WTC11 (cell line): ENCODE measurements at regions not wholly inside any gene's neighbourhood (a gene's known extent, or its start where the extent isn't known, plus 50 kb on each side); places are given as distances from the start of the nearest gene placed in this dataset.

Experiments used
- ATAC-seq: fragments of 200-7000 bp; cut with Tn5 transposase; 2 replicates; pipeline ENCODE4 v1.10.0; 2021; ENCODE audit warnings: mild to moderate bottlenecking, moderate library complexity
- CTCF ChIA-PET: fragments of 300-600 bp; sonication (Branson Sonifier 250); formaldehyde crosslinking; loops from one replicate; lab custom pipeline; 2021; ENCODE audit warnings: antibody characterized with exemption; lab: Charles Lee
- POLR2A ChIA-PET: fragments of 350-600 bp; sonication (Branson Sonifier 250); formaldehyde crosslinking; loops from one replicate; lab custom pipeline; 2021; ENCODE audit warnings: antibody characterized with exemption; lab: Charles Lee
- DNase-seq: peaks from one replicate; pipeline ENCODE4 v3.0.0; 2021; ENCODE audit warnings: low spot score
- H3K27ac Mint-ChIP-seq: 2 replicates; pipeline ENCODE4 v1.8.0; 2021; ENCODE audit warnings: mixed read lengths
- H3K27me3 Mint-ChIP-seq: 2 replicates; pipeline ENCODE4 v1.8.0; 2021; ENCODE audit warnings: low read depth, mild to moderate bottlenecking, moderate library complexity, mixed read lengths
- H3K36me3 Mint-ChIP-seq: 2 replicates; pipeline ENCODE4 v1.8.0; 2021; ENCODE audit warnings: mixed read lengths
- H3K4me1 Mint-ChIP-seq: 2 replicates; pipeline ENCODE4 v1.8.0; 2022; ENCODE audit warnings: mixed read lengths
- H3K4me3 Mint-ChIP-seq: 2 replicates; pipeline ENCODE4 v1.8.0; 2021; ENCODE audit warnings: mild to moderate bottlenecking, moderate library complexity, mixed read lengths
- H3K9me3 Mint-ChIP-seq: 2 replicates; pipeline ENCODE4 v1.8.0; 2021; ENCODE audit warnings: mixed read lengths
- ATF3 ChIP-seq: sonication (generic); formaldehyde crosslinking; conservative IDR thresholded peaks from 2 replicates; pipeline ENCODE4 v1.8.1; 2022; ENCODE audit warnings: mild to moderate bottlenecking, missing genetic modification reagents
- E2F4 ChIP-seq: sonication (generic); formaldehyde crosslinking; IDR thresholded peaks from 2 replicates; pipeline ENCODE4 v1.8.1; 2022; ENCODE audit warnings: low read depth, mild to moderate bottlenecking, moderate library complexity, missing genetic modification reagents, borderline replicate concordance
- ELF4 ChIP-seq: sonication (generic); formaldehyde crosslinking; IDR thresholded peaks from 2 replicates; pipeline ENCODE4 v1.8.1; 2022; ENCODE audit warnings: low read depth, mild to moderate bottlenecking, moderate library complexity, missing genetic modification reagents
- EMX1 ChIP-seq: fragments of 250-450 bp; sonication (Bioruptor Pico); IDR thresholded peaks from 2 replicates; pipeline ENCODE4 v1.8.0; 2021; ENCODE audit warnings: mild to moderate bottlenecking
- ESRRA ChIP-seq: sonication (generic); formaldehyde crosslinking; IDR thresholded peaks from 2 replicates; pipeline ENCODE4 v1.8.1; 2022; ENCODE audit warnings: mild to moderate bottlenecking, missing genetic modification reagents, borderline replicate concordance
- FOXJ3 ChIP-seq: sonication (generic); formaldehyde crosslinking; IDR thresholded peaks from 2 replicates; pipeline ENCODE4 v1.9.0; 2021; ENCODE audit warnings: missing genetic modification reagents, mild to moderate bottlenecking, borderline replicate concordance
- GRHL2 ChIP-seq: fragments of 250-450 bp; sonication (Bioruptor Pico); IDR thresholded peaks from 2 replicates; pipeline ENCODE4 v1.8.0; 2022; ENCODE audit warnings: mild to moderate bottlenecking, moderate library complexity; ENCODE audit not compliant: insufficient replicate concordance, severe bottlenecking
- HMGA2 ChIP-seq: fragments of 250-450 bp; sonication (Bioruptor Pico); IDR thresholded peaks from 2 replicates; pipeline ENCODE4 v1.4.0; 2021; ENCODE audit warnings: mild to moderate bottlenecking, moderate library complexity
- IRF2 ChIP-seq: sonication (generic); formaldehyde crosslinking; IDR thresholded peaks from 2 replicates; pipeline ENCODE4 v1.8.0; 2022; ENCODE audit warnings: low read depth, missing genetic modification reagents, borderline replicate concordance
- KAT7 ChIP-seq: sonication (generic); formaldehyde crosslinking; IDR thresholded peaks from 2 replicates; pipeline ENCODE4 v1.8.1; 2023; ENCODE audit warnings: missing genetic modification reagents, mild to moderate bottlenecking, borderline replicate concordance
- MLX ChIP-seq: sonication (generic); formaldehyde crosslinking; IDR thresholded peaks from 2 replicates; pipeline ENCODE4 v1.8.1; 2023; ENCODE audit warnings: mild to moderate bottlenecking, missing genetic modification reagents, moderate library complexity
- MYBL2 ChIP-seq: sonication (generic); formaldehyde crosslinking; IDR thresholded peaks from 2 replicates; pipeline ENCODE4 v1.8.1; 2023; ENCODE audit warnings: mild to moderate bottlenecking, moderate library complexity, missing genetic modification reagents
- NFE2L1 ChIP-seq: sonication (generic); formaldehyde crosslinking; IDR thresholded peaks from 2 replicates; pipeline ENCODE4 v1.8.1; 2023; ENCODE audit warnings: missing genetic modification reagents
- NR1H2 ChIP-seq: sonication (generic); formaldehyde crosslinking; IDR thresholded peaks from 2 replicates; pipeline ENCODE4 v1.9.0; 2021; ENCODE audit warnings: mild to moderate bottlenecking, moderate library complexity, missing genetic modification reagents
- NR3C1 ChIP-seq: sonication (generic); formaldehyde crosslinking; conservative IDR thresholded peaks from 2 replicates; pipeline ENCODE4 v1.8.1; 2023; ENCODE audit warnings: low read depth, mild to moderate bottlenecking, missing genetic modification reagents
- PRRX2 ChIP-seq: fragments of 250-450 bp; sonication (Bioruptor Pico); IDR thresholded peaks from 2 replicates; pipeline ENCODE4 v1.8.0; 2021; ENCODE audit warnings: mild to moderate bottlenecking
- RELA ChIP-seq: sonication (generic); formaldehyde crosslinking; IDR thresholded peaks from 2 replicates; pipeline ENCODE4 v1.8.1; 2022; ENCODE audit warnings: missing genetic modification reagents, mild to moderate bottlenecking, borderline replicate concordance
- RORB ChIP-seq: fragments of 250-450 bp; sonication (Bioruptor Pico); IDR thresholded peaks from 2 replicates; pipeline ENCODE4 v1.9.0; 2021; ENCODE audit warnings: mild to moderate bottlenecking
- SMAD4 ChIP-seq: sonication (generic); formaldehyde crosslinking; IDR thresholded peaks from 2 replicates; pipeline ENCODE4 v1.8.0; 2022; ENCODE audit warnings: mild to moderate bottlenecking, missing genetic modification reagents
- TEAD1 ChIP-seq: sonication (generic); formaldehyde crosslinking; IDR thresholded peaks from 2 replicates; pipeline ENCODE4 v1.8.0; 2022; ENCODE audit warnings: mild to moderate bottlenecking, missing genetic modification reagents
- ZNF263 ChIP-seq: sonication (generic); formaldehyde crosslinking; IDR thresholded peaks from 2 replicates; pipeline ENCODE4 v1.8.1; 2022; ENCODE audit warnings: low read depth, mild to moderate bottlenecking, moderate library complexity, missing genetic modification reagents
- ZNF317 ChIP-seq: sonication (generic); formaldehyde crosslinking; IDR thresholded peaks from 2 replicates; pipeline ENCODE4 v1.8.1; 2023; ENCODE audit warnings: low read depth, mild to moderate bottlenecking, moderate library complexity, missing genetic modification reagents, borderline replicate concordance
- ZNF396 ChIP-seq: fragments of 250-450 bp; sonication (Bioruptor Pico); IDR thresholded peaks from 2 replicates; pipeline ENCODE4 v1.8.0; 2021; ENCODE audit warnings: mild to moderate bottlenecking, moderate library complexity, borderline replicate concordance
- ZNF416 ChIP-seq: fragments of 250-450 bp; sonication (Bioruptor Pico); IDR thresholded peaks from 2 replicates; pipeline ENCODE4 v1.9.0; 2021; ENCODE audit warnings: mild to moderate bottlenecking, inconsistent platforms
- ZNF423 ChIP-seq: fragments of 250-450 bp; sonication (Bioruptor Pico); IDR thresholded peaks from 2 replicates; pipeline ENCODE4 v2.1.2; 2022; ENCODE audit warnings: mild to moderate bottlenecking, moderate library complexity
- TF ChIP-seq, protein P1 (sequence below): sonication (generic); formaldehyde crosslinking; IDR thresholded peaks from 2 replicates; pipeline ENCODE4 v1.8.0; 2022; ENCODE audit warnings: mild to moderate bottlenecking, missing genetic modification reagents
- TF ChIP-seq, protein P2 (sequence below): sonication (generic); formaldehyde crosslinking; conservative IDR thresholded peaks from 2 replicates; pipeline ENCODE4 v1.8.1; 2023; ENCODE audit warnings: mild to moderate bottlenecking, low read depth, missing genetic modification reagents, moderate library complexity
- TF ChIP-seq, protein P3 (sequence below): sonication (generic); formaldehyde crosslinking; IDR thresholded peaks from 2 replicates; pipeline ENCODE4 v1.8.1; 2023; ENCODE audit warnings: mild to moderate bottlenecking, missing genetic modification reagents

DNA sequence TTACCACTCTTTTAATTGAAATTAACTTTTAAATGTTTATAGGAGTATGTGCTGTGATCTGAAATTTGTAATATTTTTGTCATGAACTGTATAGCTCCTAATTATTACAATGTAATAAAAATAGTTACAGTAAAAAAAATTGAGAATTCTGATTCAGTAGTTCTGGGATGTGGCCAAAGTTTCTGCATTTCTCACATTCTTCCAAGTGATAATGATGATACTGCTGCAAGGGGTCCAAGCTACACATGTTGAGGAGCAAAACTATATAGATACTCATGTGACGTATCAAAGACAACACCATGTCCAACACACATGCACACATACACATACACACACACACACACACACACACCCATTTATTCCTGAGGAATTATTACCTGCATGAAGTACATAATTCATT lies 71.0 kb upstream of the FAM83B start (continued):
- TF ChIP-seq PRRX2 (CRISPR knock-in tag) = no peak
- TF ChIP-seq HMGA2 = no peak
- no peak for TF ChIP-seq NR1H2 (CRISPR knock-in tag)
- no peak for TF ChIP-seq SMAD4 (CRISPR knock-in tag)
- no peak for TF ChIP-seq NFE2L1 (CRISPR knock-in tag)
- TF ChIP-seq ATF3 (CRISPR knock-in tag) = no peak
- no peak for TF ChIP-seq MYBL2 (CRISPR knock-in tag)
- TF ChIP-seq TEAD1 (CRISPR knock-in tag) = no peak
- no peak for TF ChIP-seq FOXJ3 (CRISPR knock-in tag)
- TF ChIP-seq ELF4 (CRISPR knock-in tag) = no peak
- TF ChIP-seq, protein P1, sequence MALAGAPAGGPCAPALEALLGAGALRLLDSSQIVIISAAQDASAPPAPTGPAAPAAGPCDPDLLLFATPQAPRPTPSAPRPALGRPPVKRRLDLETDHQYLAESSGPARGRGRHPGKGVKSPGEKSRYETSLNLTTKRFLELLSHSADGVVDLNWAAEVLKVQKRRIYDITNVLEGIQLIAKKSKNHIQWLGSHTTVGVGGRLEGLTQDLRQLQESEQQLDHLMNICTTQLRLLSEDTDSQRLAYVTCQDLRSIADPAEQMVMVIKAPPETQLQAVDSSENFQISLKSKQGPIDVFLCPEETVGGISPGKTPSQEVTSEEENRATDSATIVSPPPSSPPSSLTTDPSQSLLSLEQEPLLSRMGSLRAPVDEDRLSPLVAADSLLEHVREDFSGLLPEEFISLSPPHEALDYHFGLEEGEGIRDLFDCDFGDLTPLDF = no peak

- no peak for TF ChIP-seq RELA
- TF ChIP-seq ZNF416 = no peak
- TF ChIP-seq, protein P2, sequence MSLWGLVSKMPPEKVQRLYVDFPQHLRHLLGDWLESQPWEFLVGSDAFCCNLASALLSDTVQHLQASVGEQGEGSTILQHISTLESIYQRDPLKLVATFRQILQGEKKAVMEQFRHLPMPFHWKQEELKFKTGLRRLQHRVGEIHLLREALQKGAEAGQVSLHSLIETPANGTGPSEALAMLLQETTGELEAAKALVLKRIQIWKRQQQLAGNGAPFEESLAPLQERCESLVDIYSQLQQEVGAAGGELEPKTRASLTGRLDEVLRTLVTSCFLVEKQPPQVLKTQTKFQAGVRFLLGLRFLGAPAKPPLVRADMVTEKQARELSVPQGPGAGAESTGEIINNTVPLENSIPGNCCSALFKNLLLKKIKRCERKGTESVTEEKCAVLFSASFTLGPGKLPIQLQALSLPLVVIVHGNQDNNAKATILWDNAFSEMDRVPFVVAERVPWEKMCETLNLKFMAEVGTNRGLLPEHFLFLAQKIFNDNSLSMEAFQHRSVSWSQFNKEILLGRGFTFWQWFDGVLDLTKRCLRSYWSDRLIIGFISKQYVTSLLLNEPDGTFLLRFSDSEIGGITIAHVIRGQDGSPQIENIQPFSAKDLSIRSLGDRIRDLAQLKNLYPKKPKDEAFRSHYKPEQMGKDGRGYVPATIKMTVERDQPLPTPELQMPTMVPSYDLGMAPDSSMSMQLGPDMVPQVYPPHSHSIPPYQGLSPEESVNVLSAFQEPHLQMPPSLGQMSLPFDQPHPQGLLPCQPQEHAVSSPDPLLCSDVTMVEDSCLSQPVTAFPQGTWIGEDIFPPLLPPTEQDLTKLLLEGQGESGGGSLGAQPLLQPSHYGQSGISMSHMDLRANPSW (CRISPR knock-in tag) = no peak
- TF ChIP-seq GRHL2 (CRISPR knock-in tag) = no peak
- no peak for TF ChIP-seq RORB (CRISPR knock-in tag)
- TF ChIP-seq, protein P3, sequence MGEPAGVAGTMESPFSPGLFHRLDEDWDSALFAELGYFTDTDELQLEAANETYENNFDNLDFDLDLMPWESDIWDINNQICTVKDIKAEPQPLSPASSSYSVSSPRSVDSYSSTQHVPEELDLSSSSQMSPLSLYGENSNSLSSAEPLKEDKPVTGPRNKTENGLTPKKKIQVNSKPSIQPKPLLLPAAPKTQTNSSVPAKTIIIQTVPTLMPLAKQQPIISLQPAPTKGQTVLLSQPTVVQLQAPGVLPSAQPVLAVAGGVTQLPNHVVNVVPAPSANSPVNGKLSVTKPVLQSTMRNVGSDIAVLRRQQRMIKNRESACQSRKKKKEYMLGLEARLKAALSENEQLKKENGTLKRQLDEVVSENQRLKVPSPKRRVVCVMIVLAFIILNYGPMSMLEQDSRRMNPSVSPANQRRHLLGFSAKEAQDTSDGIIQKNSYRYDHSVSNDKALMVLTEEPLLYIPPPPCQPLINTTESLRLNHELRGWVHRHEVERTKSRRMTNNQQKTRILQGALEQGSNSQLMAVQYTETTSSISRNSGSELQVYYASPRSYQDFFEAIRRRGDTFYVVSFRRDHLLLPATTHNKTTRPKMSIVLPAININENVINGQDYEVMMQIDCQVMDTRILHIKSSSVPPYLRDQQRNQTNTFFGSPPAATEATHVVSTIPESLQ (CRISPR knock-in tag) = no peak
- TF ChIP-seq EMX1 (CRISPR knock-in tag) = no peak
- Mint-ChIP-seq H3K27ac (no peak overlapping the region), H3K4me3 (no peak overlapping the region), H3K9me3 (peaks cover 11% of the 10 kb centered on the region), H3K4me1 (peaks cover 10% of the 10 kb centered on the region), H3K36me3 (no peaks in the 10 kb centered on the region), H3K27me3 (no peaks in the 10 kb centered on the region)
- DNase-seq = no peak
- ChIA-PET POLR2A (no interaction called here), CTCF (no interaction called here)
- ATAC-seq = no peak
Measured at GRCh38 chr6:54776891-54777290, 69.7 kb upstream of the FAM83B start.

DNA sequence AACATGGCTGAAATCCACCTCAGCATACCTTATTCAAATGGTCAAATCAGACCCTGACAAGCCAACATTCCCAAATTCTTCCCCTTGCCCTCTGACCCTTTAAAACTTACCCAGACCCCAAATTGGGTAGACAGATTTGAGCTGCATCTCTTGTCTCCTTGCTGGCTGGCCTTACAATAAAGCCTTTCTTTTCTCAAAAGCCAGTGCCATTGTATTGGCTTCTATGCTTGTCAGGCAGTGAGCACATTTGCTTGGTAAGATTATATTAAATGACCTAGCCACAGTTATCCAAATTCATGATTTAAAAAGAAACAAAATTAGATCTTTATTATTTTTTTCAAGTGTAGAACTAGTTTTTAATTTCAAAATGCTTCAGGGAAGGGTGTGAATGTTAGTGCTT lies 67.8 kb upstream of the FAM83B start:
- peaks cover 10% of the 10 kb centered on the region for H3K4me1 Mint-ChIP-seq
- POLR2A ChIA-PET = no interaction called here
- DNase-seq = no peak
- TF ChIP-seq RORB (CRISPR knock-in tag) (no peak), ESRRA (CRISPR knock-in tag) (no peak), NR1H2 (CRISPR knock-in tag) (no peak), ZNF317 (CRISPR knock-in tag) (no peak), MLX (CRISPR knock-in tag) (no peak), ZNF423 (CRISPR knock-in tag) (no peak), NR3C1 (CRISPR knock-in tag) (no peak), IRF2 (no peak), ZNF396 (CRISPR knock-in tag) (no peak), RELA (no peak), KAT7 (no peak), E2F4 (no peak), ZNF263 (CRISPR knock-in tag) (no peak)

More for the DNA sequence above, 67.8 kb upstream of the FAM83B start:
- ATAC-seq = no peak
- Mint-ChIP-seq H3K9me3 (peaks cover 11% of the 10 kb centered on the region), H3K27me3 (no peaks in the 10 kb centered on the region), H3K27ac (no peak overlapping the region), H3K4me3 (no peak overlapping the region), H3K36me3 (no peaks in the 10 kb centered on the region)
- CTCF ChIA-PET = no interaction called here
